Activated CD4-positive, CD25-positive, alpha-beta regulatory T cell (primary cell): ENCODE measurements at regions not wholly inside any gene's neighbourhood (a gene's known extent, or its start where the extent isn't known, plus 50 kb on each side); places are given as distances from the start of the nearest gene placed in this dataset.
"Not testable (repeated sequence)": the region's sequence is repeated elsewhere in the genome, so short reads cannot be mapped to it uniquely, and the experiment has no call there.

Source experiments
- DNase-seq, 4 experiments: peaks; one replicate each; lab custom pipeline; 2025; lab: John Stamatoyannopoulos, UW

DNA sequence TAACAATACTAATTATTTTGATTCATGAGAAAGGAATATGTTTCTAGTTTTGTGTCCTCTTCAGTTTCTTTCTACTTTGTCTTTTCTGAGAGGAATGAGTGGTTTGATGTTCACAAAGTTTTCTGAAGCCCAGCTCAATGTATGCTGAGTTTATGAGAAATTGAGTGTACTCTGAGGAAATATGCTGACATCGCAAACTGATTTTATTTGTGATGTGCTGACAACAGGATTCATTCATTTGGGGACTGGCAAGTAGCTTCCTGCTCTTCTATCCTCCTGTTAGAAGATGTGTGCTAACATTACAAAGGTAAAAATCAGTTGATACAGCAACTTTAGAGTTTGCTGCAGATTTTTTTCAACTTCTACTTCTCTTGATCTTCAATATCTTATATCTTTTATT, 403.2 kb upstream of the CDH19 start:
- no peak for DNase-seq

DNA sequence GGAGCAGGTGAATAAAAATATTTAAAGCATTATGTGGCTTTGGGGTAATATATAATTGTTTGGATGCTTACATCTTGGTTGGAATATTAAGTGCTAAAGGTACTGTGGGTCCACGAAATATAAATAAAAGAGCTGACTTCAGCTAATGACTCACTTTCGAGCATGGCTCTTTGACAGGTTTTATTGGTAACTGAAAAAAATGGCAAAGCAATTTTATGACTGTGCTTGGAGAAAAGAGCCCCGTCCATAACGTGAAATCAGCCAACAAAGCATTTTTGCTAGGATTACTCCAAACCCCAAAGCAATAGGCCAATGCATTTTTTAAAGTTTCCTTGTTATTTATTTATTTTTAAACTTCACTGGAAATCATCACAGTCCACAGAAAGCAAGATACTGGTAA, 397.2 kb upstream of the CDH19 start:
- no peak for DNase-seq

- no peak for DNase-seq
Measured at GRCh38 chr18:66999003-66999402, 395.1 kb upstream of the CDH19 start.

- DNase-seq = no peak
Measured at GRCh38 chr18:66995270-66995669, 391.4 kb upstream of the CDH19 start.

- DNase-seq = no peak
Measured at GRCh38 chr18:66994790-66995189, 390.9 kb upstream of the CDH19 start.

DNA sequence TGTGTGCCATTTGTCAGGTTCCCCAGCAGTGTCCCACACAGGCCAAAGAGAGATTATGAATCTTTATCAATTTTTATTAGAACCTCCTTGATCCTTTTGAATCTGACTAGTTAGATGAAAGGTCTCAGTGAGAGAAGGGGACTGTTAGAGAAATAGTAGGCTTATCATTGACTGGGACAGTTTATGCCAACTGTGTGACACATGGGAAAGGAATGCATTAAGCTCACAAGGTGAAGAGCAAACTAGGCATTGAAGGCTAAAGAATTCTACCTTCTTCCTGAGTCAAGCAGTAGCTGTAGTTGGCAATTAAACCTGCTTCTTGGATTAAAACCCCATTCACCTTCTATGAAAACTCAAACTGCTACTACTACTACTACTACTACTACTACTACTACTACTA, 389.6 kb upstream of the CDH19 start:
- no peak for DNase-seq

- DNase-seq = no peak
Measured at GRCh38 chr18:66990909-66991308, 387.0 kb upstream of the CDH19 start.

DNA sequence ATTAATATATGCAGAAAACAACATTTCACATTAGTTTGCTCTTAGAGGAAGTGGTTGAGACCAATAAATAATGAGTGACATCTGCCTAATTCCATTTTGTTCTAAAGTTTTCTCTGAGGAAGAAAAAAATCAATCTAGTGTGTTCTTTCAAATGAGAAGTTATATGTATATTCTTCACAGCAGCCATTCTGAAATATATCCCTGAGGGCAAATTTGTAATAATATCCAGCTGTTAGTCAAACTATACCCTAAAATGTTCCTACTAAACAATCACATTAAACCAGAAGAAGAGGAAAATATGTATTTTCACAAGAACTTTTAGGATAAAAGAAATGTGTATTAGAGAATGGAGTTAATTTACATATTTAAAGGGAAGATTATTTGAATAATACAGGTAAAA, 375.1 kb upstream of the CDH19 start:
- no peak for DNase-seq

GRCh38 chr18:66972681-66973080, 368.8 kb upstream of the CDH19 start:
- no peak for DNase-seq

DNA sequence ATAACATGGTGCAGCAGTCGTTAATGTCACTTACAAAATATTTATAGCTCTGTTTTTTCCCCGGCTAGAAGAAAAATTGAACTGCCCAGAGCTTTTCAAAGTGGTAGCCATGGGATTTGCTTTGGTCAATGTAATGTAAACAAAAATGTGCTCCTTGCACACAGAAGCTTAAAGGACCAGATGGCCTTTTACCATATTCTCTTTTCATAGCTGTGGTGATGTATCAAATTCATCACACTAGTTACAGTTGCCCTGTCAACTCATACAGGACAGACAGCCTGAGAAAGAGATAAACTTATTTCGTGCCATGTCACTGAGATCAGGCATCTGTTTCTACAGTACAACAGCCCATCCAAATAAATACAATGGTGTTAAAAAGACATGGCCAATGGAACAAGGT, 368.1 kb upstream of the CDH19 start:
- DNase-seq = no peak

DNA sequence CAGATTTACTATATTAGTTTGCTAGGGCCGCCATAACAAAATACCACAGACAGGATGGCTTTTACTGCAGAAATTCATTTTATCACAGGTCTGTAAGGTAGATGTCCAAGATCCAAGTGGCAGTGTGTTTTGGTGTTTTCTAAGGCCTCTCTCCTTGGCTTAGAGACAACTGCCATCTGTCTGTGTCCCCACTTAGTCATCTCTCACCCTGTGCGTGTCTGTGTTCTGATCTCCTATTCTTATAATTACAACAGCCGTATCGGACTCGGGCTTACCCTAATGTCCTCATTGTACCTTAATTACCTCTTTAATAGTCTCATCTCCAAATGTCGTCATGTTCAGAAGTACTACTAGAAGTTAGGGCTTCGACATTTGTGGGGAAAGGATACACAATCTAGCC, 362.3 kb upstream of the CDH19 start:
- no peak for DNase-seq

GRCh38 chr18:66958309-66958708, 354.4 kb upstream of the CDH19 start:
- no peak for DNase-seq

DNA sequence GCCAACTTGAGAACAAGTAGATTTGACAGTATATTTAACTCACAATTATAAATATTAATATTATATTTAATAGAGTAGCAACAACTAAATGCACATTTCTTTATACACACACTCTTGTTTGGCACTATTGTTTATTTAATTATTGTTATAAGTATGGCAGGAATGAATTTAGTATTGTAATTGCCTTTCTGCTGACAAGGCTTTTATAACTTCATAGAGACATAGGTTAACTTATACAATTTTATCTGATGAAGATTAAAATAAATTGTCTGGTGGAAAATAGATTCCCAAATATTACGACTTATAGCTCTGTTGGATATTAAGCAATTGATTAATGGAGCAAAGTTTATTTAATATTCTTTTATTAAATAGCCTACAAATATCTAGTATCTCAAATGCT, 347.9 kb upstream of the CDH19 start:
- no peak for DNase-seq

DNA sequence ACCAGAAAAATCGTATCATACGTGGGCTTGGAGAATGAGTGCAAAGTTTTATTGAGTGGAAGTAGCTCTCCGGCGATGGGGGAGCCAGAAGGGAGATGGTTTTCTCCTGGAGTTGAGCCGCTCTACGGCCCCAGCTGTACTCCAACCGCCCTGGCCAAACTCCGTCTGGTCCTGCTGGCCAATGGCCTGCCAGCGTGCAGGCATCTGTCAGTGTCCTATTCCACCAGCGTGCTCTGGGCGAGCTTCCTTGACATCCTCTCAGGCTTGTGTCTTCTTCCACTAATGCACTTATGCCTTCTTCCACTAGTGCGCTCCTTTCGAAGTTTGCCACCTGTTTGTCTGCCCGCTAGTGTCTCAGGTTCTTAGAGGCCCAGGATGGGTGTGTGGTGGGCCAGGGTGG, 345.5 kb upstream of the CDH19 start:
- DNase-seq = no peak

DNA sequence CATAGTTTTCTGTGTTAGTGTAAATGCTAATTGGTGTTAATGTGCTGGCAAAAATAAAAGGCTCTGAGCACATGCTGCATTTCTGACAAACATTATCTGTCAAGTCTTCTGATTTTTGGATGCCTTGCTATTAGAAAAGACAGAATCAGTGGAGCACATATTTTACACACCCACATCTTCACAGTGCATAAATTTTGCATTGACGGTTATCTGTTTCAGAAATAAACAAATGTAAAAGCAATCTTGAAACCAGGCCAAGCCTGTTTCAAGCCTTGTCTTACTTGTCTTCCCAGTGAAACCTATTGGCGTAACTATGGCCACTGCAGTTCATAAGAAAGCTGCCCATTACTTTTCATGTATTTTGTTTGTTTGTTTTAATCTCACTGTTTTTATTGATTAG, 333.7 kb upstream of the CDH19 start:
- DNase-seq = no peak

GRCh38 chr18:66931010-66931409, 327.1 kb upstream of the CDH19 start:
- DNase-seq = no peak

DNA sequence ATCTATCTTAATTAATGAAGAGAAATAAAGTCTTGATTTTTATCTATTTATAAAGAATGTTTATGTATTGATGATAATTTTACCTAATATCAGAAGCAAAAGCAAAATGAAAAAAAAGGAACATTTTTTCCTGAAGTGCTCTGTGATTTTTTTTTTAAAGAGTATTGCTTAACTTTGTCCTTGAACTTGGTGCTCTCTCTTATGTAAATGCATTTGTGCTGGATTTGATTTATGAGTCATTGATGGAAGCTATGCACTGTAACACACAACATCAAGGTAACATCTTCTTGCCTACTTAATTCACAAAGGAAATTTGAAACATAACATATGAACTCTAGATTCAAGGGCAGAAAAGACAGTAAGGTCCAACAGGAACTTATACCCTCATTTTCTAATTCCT, 312.9 kb upstream of the CDH19 start:
- no peak for DNase-seq

DNA sequence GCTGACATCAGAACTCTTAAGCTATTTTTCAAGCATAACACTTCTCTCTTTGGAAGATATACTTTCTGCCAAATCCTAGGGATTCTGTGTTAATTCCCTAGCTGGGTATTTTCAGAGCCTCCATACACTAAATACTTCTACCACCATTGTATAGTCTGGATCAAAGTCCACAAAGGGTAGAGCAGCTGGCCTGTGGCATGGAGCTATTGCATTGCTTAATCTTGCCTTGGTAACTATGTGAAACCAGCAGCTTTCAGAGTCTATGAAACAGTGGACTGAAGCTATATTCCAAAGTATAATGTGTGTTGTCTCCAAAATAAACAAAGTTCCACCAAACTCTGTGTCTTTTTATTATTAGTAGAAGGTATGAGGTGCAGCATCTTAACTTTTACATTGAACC, 296.9 kb upstream of the CDH19 start:
- DNase-seq = no peak

- no peak for DNase-seq
Measured at GRCh38 chr18:66895631-66896030, 291.7 kb upstream of the CDH19 start.

GRCh38 chr18:66894851-66895250, 291.0 kb upstream of the CDH19 start:
- no peak for DNase-seq

DNA sequence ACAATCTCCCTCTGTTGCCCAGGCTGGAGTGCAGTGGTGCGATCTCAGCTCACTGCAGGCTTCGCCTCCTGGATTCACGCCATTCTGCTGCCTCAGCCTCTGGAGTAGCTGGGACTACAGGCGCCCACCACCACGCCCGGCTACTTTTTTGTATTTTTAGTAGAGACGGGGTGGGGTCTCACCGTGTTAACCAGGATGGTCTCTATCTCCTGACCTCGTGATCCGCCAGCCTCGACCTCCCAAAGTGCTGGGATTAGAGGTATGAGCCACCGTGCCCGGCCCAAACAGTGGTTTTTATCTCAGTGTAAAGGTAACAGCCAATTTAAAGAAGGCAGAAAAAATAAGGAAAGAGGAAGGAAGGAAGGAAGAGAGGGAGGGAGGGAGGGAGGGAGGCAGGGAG, 288.5 kb upstream of the CDH19 start:
- not testable (repeated sequence) for DNase-seq

GRCh38 chr18:66874812-66875474, 271.1 kb upstream of the CDH19 start:
- no peak for DNase-seq

DNA sequence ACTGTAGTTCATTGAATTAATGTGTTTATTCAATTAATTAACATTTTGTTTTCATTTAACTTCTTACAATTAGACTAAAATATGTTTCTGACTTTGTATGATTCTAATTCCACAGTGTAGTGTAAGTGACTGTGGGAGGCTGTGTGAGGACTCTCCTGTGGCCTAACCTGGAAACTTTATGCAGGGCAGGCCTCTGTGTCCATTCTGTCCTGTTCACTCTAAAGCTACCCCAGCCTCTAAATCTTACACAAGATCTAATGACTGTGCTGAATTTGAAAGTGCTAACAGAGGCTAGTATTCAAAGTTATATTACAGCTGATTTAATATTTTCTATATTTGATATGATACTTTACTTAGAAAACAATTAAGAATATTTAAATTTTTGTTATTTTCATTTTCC, 270.5 kb upstream of the CDH19 start:
- DNase-seq = no peak

DNA sequence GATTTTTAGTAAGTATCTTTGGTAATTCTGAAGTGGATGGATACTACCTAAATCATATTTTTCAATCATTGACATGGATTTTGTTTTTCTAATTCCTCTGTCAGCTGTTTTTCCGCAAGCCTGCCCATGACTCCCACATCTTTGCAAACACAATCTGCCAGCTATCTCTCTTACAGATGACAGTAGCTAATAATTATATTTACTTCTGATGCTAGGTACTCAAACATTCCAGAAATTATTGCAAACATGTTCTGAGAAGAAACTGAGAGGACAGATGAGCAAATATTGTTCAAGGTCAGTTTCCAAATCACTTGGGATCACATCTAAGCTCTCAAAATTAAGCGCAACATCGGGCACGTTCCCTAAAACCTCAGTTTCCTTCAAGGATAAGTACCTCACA, 270.0 kb upstream of the CDH19 start:
- no peak for DNase-seq

DNA sequence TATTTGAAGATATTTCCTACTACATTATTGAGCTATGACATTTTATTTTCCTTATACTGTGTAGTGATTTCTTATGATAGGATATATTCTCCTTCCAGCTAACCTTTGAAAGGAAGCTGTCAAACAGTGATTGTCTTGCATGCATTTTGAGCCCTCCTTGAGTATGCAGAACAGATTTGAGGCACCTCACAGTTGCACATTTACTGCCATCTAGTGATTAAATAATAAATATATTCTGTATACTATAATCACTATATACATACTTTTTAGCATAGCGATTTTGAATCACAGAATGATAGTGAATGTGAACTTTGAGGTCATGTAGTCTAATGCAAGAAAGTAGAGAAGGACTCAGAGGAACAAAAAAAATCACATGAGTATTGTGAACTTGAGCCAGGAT, 268.4 kb upstream of the CDH19 start:
- DNase-seq = no peak
